GM06990 (cell line): ENCODE measurements at regions not wholly inside any gene's neighbourhood (a gene's known extent, or its start where the extent isn't known, plus 50 kb on each side); places are given as distances from the start of the nearest gene placed in this dataset.

Source experiments
- DNase-seq: peaks from one replicate; pipeline ENCODE4 v3.0.0-alpha.2; 2011; ENCODE audit not compliant: insufficient read length; ENCODE audit errors: extremely low read depth
- H3K27me3 ChIP-seq: replicated peaks from 2 replicates; pipeline ENCODE4 v1.6.0; 2011; ENCODE audit warnings: low read length; ENCODE audit not compliant: control insufficient read depth, insufficient read depth
- H3K36me3 ChIP-seq: 2 replicates; pipeline ENCODE4 v1.5.1; 2011; ENCODE audit warnings: low read length; ENCODE audit not compliant: control insufficient read depth, insufficient read depth
- H3K4me3 ChIP-seq: replicated peaks from 2 replicates; pipeline ENCODE4 v1.5.1; 2011; ENCODE audit warnings: low read depth, mild to moderate bottlenecking, control low read depth, low read length
- TF ChIP-seq, protein P1 (sequence below): IDR thresholded peaks from 2 replicates; pipeline ENCODE4 v1.5.1; 2011; ENCODE audit warnings: low read length, control low read depth, mild to moderate bottlenecking, inconsistent platforms; ENCODE audit not compliant: insufficient read depth, poor library complexity, severe bottlenecking

DNA sequence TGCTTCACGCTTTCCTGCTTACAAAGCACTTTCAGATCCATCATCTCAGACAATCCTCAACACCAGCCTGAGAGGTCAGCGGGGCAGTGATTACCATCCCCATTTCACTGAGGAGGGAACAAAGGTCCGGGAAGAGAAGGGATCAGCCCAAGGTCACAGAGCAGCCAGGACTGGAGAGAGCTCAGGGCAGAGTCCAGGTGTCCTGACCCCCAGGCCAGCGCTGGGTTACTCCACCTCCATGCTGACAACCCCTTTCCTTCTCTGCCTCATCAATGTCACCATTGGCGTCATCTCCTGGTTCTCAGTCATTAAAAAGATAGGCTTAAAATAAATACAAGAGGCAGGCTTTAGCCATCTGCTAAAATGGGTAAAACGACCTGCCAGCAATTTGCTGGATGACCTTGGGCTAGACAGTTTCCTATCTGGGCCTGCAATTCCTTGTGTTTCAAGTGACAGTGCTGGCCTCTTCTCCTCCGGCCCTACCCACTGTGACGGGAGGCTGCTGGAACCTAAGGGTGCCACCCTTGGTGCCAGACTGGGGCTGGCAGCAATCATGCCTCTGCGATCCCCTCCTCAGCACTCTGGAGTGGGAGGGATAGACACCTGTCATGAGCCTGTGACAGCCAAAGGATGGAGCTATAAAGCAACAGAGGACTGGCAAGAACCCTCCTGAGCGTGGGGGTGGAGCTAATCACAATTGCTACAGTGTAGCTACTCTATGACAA is 79.5 kb upstream of the CCL1 start:
- H3K36me3 ChIP-seq: no peaks in the 10 kb centered on the region
- no peak for DNase-seq
- H3K4me3 ChIP-seq: no peak overlapping the region
- TF ChIP-seq, protein P1, sequence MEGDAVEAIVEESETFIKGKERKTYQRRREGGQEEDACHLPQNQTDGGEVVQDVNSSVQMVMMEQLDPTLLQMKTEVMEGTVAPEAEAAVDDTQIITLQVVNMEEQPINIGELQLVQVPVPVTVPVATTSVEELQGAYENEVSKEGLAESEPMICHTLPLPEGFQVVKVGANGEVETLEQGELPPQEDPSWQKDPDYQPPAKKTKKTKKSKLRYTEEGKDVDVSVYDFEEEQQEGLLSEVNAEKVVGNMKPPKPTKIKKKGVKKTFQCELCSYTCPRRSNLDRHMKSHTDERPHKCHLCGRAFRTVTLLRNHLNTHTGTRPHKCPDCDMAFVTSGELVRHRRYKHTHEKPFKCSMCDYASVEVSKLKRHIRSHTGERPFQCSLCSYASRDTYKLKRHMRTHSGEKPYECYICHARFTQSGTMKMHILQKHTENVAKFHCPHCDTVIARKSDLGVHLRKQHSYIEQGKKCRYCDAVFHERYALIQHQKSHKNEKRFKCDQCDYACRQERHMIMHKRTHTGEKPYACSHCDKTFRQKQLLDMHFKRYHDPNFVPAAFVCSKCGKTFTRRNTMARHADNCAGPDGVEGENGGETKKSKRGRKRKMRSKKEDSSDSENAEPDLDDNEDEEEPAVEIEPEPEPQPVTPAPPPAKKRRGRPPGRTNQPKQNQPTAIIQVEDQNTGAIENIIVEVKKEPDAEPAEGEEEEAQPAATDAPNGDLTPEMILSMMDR: no peak
- peaks cover 4% of the 10 kb centered on the region; the same call in 1 of the 2 replicates for H3K27me3 ChIP-seq

DNA sequence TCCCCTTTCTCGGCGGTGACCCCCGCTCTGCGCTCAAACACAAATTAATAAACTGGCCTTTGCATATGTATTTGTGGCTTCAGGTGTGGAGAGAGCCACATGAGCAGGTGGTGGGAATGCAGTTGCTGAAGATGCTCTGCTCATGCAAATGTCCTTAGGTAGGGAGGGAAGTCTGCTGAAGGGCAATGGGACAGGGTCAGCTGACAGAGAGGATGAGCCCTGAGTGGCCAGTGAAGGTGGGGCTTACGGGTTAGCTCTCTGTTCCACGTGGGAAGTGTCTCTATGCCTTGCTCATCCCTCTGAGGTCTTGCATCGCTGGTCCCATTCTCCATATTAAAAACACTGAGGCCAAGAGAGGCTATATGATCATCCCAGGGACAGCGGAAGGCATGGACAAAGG is 74.2 kb upstream of the CCL1 start:
- Histone ChIP-seq H3K36me3 (no peaks in the 10 kb centered on the region), H3K27me3 (peaks cover 2% of the 10 kb centered on the region), H3K4me3 (no peak overlapping the region)
- TF ChIP-seq, protein P1: no peak
- DNase-seq: no peak

DNA sequence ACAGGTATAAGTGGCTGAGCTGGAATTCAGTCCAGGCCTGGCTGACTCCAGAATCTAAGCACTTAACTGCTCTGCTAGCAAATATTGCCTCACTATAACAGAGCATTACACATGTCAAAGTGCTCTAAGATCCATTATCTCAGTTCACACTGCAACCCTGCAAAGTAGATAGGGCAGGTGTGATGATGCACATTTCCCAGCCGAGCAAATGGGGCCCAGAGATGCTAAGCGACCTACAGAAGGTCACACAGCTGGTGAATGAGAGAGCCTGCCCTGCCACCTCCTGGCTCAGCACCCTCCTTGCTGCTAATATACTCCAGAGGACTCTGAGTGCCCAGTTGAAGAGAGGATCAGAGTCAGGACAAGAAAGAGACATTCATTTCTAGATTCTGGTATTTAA is 73.6 kb upstream of the CCL1 start:
- Histone ChIP-seq H3K36me3 (no peaks in the 10 kb centered on the region), H3K4me3 (no peak overlapping the region), H3K27me3 (peaks cover 2% of the 10 kb centered on the region)
- no peak for DNase-seq
- TF ChIP-seq, protein P1: no peak

DNA sequence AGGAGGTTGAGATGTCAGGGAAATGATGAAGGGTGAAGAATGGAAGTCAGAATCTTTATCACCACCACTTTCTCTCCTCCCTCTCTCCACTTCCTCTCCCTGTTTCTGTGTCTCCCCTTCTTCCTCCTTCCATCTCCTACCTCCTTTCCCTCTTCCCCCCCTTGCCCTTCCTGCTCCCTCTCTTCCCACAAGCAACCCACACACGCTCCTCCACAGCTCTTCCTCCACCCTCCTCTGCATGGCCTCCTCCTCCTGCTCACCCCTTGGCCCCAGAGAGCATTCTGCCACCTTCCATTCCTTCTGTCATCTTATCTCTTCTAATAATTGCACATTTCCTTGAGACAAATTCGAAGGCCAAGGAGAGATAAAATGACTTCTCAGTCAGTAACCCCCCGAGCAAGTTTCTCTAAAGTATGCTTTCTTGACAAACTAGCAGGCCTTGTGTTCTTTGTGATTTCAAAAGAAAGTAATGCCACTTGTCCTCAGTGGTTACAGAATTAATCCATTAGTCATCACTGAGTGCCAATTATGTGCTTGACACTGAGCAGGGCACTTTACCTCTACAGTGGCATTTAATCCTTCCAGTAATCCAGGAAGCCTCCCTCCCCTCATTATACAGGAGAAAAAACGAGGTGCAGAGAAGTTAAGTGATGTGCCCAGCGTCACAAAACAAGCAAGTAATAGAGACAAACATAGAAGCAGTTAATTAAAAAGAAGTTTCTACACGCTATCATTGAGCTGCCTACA is 72.3 kb upstream of the CCL1 start:
- Histone ChIP-seq H3K4me3 (no peak overlapping the region), H3K27me3 (peaks cover 2% of the 10 kb centered on the region), H3K36me3 (no peaks in the 10 kb centered on the region)
- no peak for DNase-seq
- TF ChIP-seq, protein P1: no peak

DNA sequence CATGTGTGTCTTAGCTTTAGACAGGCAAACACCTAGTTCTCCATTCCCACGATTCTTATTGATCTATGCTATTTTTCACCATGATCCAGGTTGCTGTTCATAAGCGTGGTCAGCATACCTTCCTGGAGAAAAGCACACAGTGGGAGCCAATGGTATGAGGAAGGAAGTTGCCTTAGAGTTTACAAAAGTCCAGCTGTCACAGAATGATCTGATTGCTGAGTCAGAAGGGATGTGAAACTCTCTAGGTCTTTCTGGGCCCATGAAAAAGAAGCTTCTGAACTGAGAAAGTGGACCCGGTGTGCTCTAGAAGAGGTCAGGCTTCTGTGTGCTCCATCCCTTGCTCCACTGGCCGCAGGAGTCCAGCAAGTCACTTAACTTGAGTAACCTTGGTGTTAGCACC is 71.0 kb upstream of the CCL1 start:
- DNase-seq: peak; percentile 25
- H3K36me3 ChIP-seq: no peaks in the 10 kb centered on the region

More for the DNA sequence above, 71.0 kb upstream of the CCL1 start:
- Histone ChIP-seq H3K4me3 (no peak overlapping the region), H3K27me3 (peaks cover 2% of the 10 kb centered on the region)
- TF ChIP-seq, protein P1: no peak
